AG04449 (cell line): ENCODE measurements at regions not wholly inside any gene's neighbourhood (a gene's known extent, or its start where the extent isn't known, plus 50 kb on each side); places are given as distances from the start of the nearest gene placed in this dataset.

Experiments used
- CTCF ChIA-PET: fragments of 350-600 bp; formaldehyde crosslinking; extraction: SDS; loops from one replicate; lab custom pipeline; 2021; ENCODE audit warnings: antibody characterized with exemption; lab: Yijun Ruan, JAX
- POLR2A ChIA-PET: fragments of 400-600, 350-600 bp; formaldehyde crosslinking; extraction: SDS; loops from one replicate; lab custom pipeline; 2020; ENCODE audit warnings: antibody characterized with exemption, inconsistent platforms; lab: Yijun Ruan, JAX
- DNase-seq: peaks from one replicate; pipeline ENCODE4 v3.0.0-alpha.2; 2010; ENCODE audit warnings: low read depth, low spot score
- H3K4me3 ChIP-seq: 2 replicates; pipeline ENCODE4 v1.5.1; 2011; ENCODE audit warnings: low read depth, mild to moderate bottlenecking, control low read depth, low read length
- TF ChIP-seq, protein P1 (sequence below): IDR thresholded peaks from one replicate; pipeline ENCODE4 v1.5.1; 2011; ENCODE audit warnings: mild to moderate bottlenecking, moderate library complexity, low read length, control low read depth, inconsistent platforms; ENCODE audit not compliant: insufficient read depth; ENCODE audit errors: missing control alignments

DNA sequence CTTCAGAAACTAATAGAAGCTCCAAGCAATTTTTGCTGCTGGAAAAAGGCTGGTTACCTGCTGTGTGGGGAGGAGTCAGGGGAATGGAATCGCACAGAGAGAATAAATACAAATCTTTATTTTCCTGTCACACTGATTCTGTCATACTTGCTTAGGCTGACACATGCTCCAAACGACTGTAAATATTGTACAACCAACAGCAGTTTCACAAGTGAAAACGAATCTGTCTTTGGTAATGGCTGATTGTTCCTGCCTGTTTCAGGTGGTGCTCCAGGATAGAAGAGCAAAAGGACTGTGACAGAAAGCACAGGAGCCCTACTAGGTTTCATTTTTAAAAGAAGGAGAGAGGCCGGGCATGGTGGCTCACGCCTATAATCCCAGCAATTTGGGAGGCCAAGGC, 125.5 kb upstream of the DCLK2 start:
- DNase-seq: no peak
- TF ChIP-seq, protein P1, sequence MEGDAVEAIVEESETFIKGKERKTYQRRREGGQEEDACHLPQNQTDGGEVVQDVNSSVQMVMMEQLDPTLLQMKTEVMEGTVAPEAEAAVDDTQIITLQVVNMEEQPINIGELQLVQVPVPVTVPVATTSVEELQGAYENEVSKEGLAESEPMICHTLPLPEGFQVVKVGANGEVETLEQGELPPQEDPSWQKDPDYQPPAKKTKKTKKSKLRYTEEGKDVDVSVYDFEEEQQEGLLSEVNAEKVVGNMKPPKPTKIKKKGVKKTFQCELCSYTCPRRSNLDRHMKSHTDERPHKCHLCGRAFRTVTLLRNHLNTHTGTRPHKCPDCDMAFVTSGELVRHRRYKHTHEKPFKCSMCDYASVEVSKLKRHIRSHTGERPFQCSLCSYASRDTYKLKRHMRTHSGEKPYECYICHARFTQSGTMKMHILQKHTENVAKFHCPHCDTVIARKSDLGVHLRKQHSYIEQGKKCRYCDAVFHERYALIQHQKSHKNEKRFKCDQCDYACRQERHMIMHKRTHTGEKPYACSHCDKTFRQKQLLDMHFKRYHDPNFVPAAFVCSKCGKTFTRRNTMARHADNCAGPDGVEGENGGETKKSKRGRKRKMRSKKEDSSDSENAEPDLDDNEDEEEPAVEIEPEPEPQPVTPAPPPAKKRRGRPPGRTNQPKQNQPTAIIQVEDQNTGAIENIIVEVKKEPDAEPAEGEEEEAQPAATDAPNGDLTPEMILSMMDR: no peak
- ChIA-PET CTCF (no interaction called here), POLR2A (no interaction called here)
- no peak overlapping the region for H3K4me3 ChIP-seq

DNA sequence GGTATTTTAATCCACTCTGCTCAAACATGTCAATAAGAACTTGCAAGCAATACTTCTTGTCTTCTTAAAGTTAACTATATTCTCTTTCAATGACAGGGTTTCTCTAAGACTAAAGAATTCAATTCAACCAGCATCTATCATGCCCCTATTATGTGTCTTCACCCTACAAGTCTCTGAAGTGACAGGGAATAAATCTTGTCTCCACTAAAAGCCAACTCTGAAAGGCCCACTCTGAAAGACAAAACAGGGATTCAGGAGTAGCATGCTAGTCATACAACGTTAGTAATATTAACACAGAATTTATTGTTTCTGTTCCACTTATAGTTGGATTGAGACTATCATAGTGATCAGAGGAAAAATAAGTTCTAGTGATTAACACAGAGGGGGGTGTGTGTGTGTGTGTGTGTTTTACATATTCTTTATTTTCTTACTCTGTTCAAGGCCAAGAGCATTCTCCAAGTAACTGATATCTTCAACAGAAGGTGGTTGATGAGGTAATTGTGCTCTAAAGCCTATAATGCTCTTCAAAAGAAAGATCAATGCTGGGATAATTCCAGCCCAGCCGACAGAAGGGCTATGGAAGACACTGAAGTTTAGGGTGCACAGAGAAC, 122.4 kb upstream of the DCLK2 start:
- TF ChIP-seq, protein P1: no peak
- ChIA-PET CTCF (no interaction called here), POLR2A (no interaction called here)
- no peak overlapping the region for H3K4me3 ChIP-seq
- DNase-seq: no peak

DNA sequence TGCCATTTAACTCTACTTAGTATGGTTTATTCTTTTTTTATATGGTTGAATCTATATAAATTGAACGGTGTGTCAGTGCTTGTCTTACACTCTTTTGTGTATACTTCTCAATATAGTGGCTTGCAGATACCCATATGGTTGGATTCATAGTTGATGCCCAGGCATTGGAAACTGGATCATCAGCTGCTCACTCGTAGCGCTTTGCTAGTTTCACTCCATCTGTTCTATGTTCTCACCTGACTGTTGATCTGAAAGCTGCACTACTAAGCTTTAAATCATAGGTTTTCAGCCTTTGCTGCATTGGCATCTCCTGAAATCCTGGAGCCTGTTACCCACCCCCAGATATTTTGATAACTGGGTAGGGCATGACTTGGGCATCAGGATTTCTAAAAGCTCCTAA, 121.6 kb upstream of the DCLK2 start:
- DNase-seq: no peak
- H3K4me3 ChIP-seq: no peak overlapping the region
- TF ChIP-seq, protein P1: no peak
- ChIA-PET CTCF (no interaction called here), POLR2A (no interaction called here)

DNA sequence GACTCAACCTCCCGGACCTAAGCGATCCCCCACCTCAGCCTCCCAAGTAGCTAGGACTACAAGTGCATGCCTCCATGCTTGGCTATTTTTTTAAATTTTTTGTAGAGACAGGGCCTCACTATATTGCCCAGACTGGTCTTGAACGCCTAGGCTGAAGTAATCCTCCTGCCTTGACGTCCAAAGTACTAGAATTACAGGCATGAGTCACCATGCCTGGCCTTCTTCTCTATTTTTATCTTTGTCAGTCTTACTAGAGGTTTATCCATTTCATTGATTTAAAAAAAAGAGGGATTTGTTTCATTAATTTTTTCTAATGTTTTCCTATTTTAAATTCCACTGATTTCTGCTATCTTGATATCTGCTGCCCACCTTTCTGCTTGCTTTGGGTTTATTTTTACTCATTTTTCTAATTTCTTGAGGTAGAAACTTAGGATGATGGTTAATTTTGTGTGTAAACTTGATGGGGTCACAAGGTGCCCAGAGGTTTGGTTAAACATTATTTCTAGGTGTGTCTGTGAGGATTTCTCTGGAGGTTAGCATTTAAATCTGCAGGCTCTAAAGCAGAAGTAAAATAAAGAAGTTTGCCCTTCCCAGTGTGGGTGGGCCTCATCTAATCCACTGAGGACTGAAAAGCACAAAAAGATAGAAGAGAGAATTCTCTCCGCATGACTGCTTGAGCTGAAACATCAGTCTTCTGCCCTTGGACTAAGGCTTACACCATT, 116.2 kb upstream of the DCLK2 start:
- TF ChIP-seq, protein P1: no peak
- H3K4me3 ChIP-seq: no peak overlapping the region
- ChIA-PET POLR2A (no interaction called here), CTCF (interaction anchor here (1.4 kb wide), 1 partner anchor 293 kb away, joined by 3 read pairs; no protein-coding TSS in a partner anchor)
- peak; percentile 38 for DNase-seq

DNA sequence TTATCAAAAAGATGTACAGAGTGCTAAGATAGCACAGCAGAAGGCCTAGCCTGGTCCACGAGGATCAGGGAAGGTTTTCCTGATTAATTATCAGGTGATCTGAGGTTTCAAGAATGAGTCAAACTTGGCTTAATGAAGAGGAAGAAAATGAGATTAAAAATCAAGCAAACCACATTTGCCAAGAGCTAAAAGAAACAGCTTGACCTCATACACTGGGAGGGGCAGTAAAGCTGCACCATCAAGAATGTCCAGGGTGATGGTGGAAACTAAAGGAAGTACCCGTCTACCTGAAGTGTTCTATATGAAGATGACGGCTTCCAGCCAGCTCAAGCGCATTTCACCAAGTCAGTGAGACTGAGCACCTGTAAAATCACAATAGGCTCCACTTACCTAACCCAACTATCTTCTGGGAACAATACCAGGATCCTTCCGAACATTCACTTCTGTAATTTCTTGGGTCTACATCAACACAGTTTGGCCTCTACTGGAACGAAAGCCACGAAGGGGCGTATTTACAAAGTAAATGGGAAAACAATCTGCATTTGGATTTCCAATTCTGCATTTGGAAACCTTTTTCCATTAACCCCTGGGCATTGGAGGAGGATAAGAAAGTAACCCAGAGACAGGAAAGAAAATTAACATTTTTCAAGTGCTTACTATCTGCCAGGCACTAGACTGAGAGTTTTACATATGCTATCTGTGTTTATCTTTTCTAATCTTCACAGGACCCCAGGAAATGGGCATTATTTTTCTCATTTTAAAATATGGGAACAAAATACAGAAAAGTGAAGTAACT, 114.0 kb upstream of the DCLK2 start:
- TF ChIP-seq, protein P1: no peak
- DNase-seq: no peak
- ChIA-PET CTCF (interaction anchor here (0.8 to 1.4 kb wide), 3 partner anchors 14 to 17 kb away, joined by 3 to 4 read pairs (median 3); no protein-coding TSS in a partner anchor), POLR2A (no interaction called here)
- H3K4me3 ChIP-seq: no peak overlapping the region

DNA sequence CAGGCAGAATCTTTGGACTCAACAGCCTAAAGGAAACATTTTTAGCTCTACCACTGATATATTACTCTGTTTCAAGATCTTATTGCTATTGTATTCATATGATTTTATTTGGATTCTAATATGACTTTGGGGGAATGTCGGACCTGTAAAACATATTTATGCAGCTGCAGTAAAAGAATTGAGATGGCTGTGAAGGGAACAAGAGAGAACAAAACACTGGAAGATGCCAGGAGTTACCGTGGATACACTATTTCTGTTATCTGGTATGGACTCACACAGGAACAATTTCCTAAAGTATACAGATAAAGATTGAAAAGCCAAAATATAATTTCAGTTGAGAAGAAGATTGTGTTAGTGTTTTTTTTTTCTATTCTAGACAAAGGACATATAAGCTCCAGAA, 113.0 kb upstream of the DCLK2 start:
- POLR2A ChIA-PET: no interaction called here
- CTCF ChIA-PET: interaction anchor here (1.2 to 1.7 kb wide), 3 partner anchors 15 to 278 kb away, joined by 3 to 5 read pairs (median 5); no protein-coding TSS in a partner anchor
- no peak overlapping the region for H3K4me3 ChIP-seq
- TF ChIP-seq, protein P1: no peak
- no peak for DNase-seq
